Activated T-helper 1 cell treated with anti-CD3 and anti-CD28 coated beads, Interleukin-12 subunit alpha, Interleukin-12 subunit beta, Interleukin-2, Interleukin-4 antibody, amounts not matched to agents 30 ng/mL and 10 ng/mL and 1 ng/mL, durations not matched to agents 14 hours and 24 hours and 36 hours (primary cell): ENCODE measurements at regions not wholly inside any gene's neighbourhood (a gene's known extent, or its start where the extent isn't known, plus 50 kb on each side); places are given as distances from the start of the nearest gene placed in this dataset.

Experiments used
- DNase-seq: peaks from one replicate; pipeline ENCODE4 v3.0.0; 2021; ENCODE audit warnings: low spot score
- H3K27ac Mint-ChIP-seq: one replicate; pipeline ENCODE4 v1.8.0; 2021; ENCODE audit warnings: mild to moderate bottlenecking, mixed read lengths
- H3K27me3 Mint-ChIP-seq: one replicate; pipeline ENCODE4 v1.8.0; 2022; ENCODE audit warnings: mild to moderate bottlenecking, moderate library complexity, mixed read lengths; ENCODE audit not compliant: insufficient read depth
- H3K36me3 Mint-ChIP-seq: one replicate; pipeline ENCODE4 v1.8.0; 2021; ENCODE audit warnings: low read depth, mixed read lengths
- H3K4me1 Mint-ChIP-seq: one replicate; pipeline ENCODE4 v1.8.0; 2021; ENCODE audit warnings: low read depth, mixed read lengths
- H3K4me3 Mint-ChIP-seq: one replicate; pipeline ENCODE4 v1.8.0; 2021; ENCODE audit warnings: mild to moderate bottlenecking, moderate library complexity, mixed read lengths
- H3K9me3 Mint-ChIP-seq: one replicate; pipeline ENCODE4 v1.8.0; 2021; ENCODE audit warnings: mixed read lengths
- intact Hi-C: fragments of 100-400 bp; cut with micrococcal nuclease; formaldehyde crosslinking; loops from one replicate; pipeline ENCODE4 v1.15.1; 2024

DNA sequence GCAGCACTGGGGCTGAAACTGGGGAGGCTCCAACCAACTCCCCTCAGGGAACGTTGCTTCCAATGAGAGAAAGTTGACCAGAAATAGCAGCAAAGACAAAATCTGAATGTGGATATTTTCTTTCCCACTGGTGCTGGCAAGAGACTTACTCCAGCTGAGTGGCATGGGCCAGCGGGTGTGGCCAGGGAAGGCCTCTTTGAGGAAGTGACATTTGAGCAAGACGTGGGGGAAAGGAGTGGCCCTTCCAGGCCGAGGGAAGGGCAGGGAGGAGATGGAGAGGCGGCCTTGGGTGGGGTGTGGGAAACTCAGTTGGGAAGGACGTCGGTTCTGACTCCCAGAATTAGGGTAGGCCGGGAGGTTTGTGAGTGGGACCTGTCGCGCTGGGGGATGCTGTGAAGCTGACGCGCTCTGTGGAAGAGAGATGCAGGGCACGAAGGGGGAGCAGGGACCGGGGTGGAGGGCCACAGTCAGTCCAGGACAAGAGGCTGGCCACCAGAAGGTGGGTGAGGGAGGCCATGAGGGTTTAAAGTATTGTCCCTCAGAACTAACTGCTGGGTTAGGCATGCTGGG is 96.7 kb upstream of the IKZF1 start:
- peak overlapping the region; percentile 93 for H3K27ac Mint-ChIP-seq
- peaks cover 3% of the 10 kb centered on the region for H3K36me3 Mint-ChIP-seq
- intact Hi-C loops: loop anchor here (2.0 to 5.0 kb wide), 3 partner anchors 115 to 455 kb away; partner anchors contain the start of gene ZPBP
- H3K9me3 Mint-ChIP-seq: no peaks in the 10 kb centered on the region
- peaks cover 99% of the 10 kb centered on the region for H3K4me1 Mint-ChIP-seq
- H3K27me3 Mint-ChIP-seq: no peaks in the 10 kb centered on the region
- peak overlapping the region; percentile 40 for H3K4me3 Mint-ChIP-seq
- DNase-seq: no peak

DNA sequence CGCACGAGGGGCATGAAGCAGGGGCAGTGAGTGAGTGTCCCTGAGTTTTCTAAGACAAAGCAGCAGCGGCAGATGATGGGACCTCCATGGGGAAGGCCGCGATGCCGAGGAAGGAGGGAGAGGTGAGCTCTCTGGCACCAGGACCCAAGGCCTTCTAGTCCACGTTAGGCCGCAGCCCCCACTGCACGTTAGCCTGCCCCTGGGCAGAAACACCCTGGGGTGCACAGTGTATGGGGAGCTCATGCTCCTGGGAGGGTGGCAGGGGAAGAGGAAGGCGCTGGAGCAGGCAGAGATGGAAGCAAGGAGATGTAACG is 97.3 kb upstream of the IKZF1 start:
- H3K27me3 Mint-ChIP-seq: no peaks in the 10 kb centered on the region
- DNase-seq: no peak
- H3K4me1 Mint-ChIP-seq: peaks cover 98% of the 10 kb centered on the region
- H3K9me3 Mint-ChIP-seq: no peaks in the 10 kb centered on the region
- peaks cover 3% of the 10 kb centered on the region for H3K36me3 Mint-ChIP-seq
- H3K4me3 Mint-ChIP-seq: peak overlapping the region; percentile 40
- intact Hi-C loops: loop anchor here (2.0 to 5.0 kb wide), 3 partner anchors 115 to 455 kb away; partner anchors contain the start of gene ZPBP
- H3K27ac Mint-ChIP-seq: peak overlapping the region; percentile 93

GRCh38 chr7:50206453-50207250 is 97.9 kb upstream of the IKZF1 start:
- peaks cover 98% of the 10 kb centered on the region for H3K4me1 Mint-ChIP-seq
- H3K27ac Mint-ChIP-seq: peak overlapping the region; percentile 93
- H3K36me3 Mint-ChIP-seq: peaks cover 3% of the 10 kb centered on the region
- no peaks in the 10 kb centered on the region for H3K9me3 Mint-ChIP-seq
- intact Hi-C loops: loop anchor here (1.0 to 5.0 kb wide), 4 partner anchors 114 to 456 kb away; partner anchors contain the start of gene ZPBP
- no peaks in the 10 kb centered on the region for H3K27me3 Mint-ChIP-seq
- H3K4me3 Mint-ChIP-seq: peak overlapping the region; percentile 68
- DNase-seq: peak; percentile 65

DNA sequence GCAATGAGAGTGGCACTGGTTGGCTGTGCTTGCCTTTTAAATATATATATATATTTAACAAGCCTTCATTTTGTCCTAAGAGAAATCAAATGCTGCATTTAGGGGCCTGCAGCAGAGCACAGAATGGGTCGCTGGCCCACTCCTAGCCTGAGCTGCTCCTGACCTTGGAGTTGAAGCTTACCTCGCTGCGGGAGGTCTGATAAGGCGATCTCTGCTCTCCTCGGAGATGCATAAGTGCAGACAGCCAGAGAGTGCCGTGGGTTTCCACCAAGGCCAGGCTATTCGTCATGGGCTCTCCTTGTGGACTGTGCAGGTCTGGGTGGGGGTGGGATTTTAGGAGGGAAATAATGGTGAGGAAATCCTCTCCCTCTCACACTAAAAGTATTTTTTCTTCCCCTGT is 99.5 kb upstream of the IKZF1 start:
- Mint-ChIP-seq H3K36me3 (peaks cover 3% of the 10 kb centered on the region), H3K27ac (peak overlapping the region; percentile 93), H3K4me3 (no peak overlapping the region), H3K27me3 (no peaks in the 10 kb centered on the region), H3K9me3 (no peaks in the 10 kb centered on the region), H3K4me1 (peaks cover 82% of the 10 kb centered on the region)
- intact Hi-C loops: loop anchor here (1.0 to 5.0 kb wide), 8 partner anchors 63 to 457 kb away; partner anchors contain the start of gene ZPBP
- no peak for DNase-seq

- H3K36me3 Mint-ChIP-seq: peaks cover 3% of the 10 kb centered on the region
- H3K27ac Mint-ChIP-seq: peak overlapping the region; percentile 79
- DNase-seq: no peak
- no peaks in the 10 kb centered on the region for H3K9me3 Mint-ChIP-seq
- peak overlapping the region; percentile 48 for H3K4me3 Mint-ChIP-seq
- H3K27me3 Mint-ChIP-seq: no peaks in the 10 kb centered on the region
- peaks cover 77% of the 10 kb centered on the region for H3K4me1 Mint-ChIP-seq
- intact Hi-C loops: no loop called here
Measured at GRCh38 chr7:50204581-50204980, 99.9 kb upstream of the IKZF1 start.

- H3K4me3 Mint-ChIP-seq: no peak overlapping the region
- no peaks in the 10 kb centered on the region for H3K9me3 Mint-ChIP-seq
- H3K36me3 Mint-ChIP-seq: peaks cover 3% of the 10 kb centered on the region
- peaks cover 73% of the 10 kb centered on the region for H3K4me1 Mint-ChIP-seq
- intact Hi-C loops: no loop called here
- no peak overlapping the region for H3K27ac Mint-ChIP-seq
- H3K27me3 Mint-ChIP-seq: no peaks in the 10 kb centered on the region
- DNase-seq: no peak
Measured at GRCh38 chr7:50203521-50203920, 101.0 kb upstream of the IKZF1 start.

- no peak for DNase-seq
- H3K9me3 Mint-ChIP-seq: no peaks in the 10 kb centered on the region
- H3K27ac Mint-ChIP-seq: no peak overlapping the region
- H3K4me1 Mint-ChIP-seq: peaks cover 69% of the 10 kb centered on the region
- peaks cover 3% of the 10 kb centered on the region for H3K36me3 Mint-ChIP-seq
- intact Hi-C loops: no loop called here
- no peaks in the 10 kb centered on the region for H3K27me3 Mint-ChIP-seq
- no peak overlapping the region for H3K4me3 Mint-ChIP-seq
Measured at GRCh38 chr7:50202052-50202555, 102.4 kb upstream of the IKZF1 start.

DNA sequence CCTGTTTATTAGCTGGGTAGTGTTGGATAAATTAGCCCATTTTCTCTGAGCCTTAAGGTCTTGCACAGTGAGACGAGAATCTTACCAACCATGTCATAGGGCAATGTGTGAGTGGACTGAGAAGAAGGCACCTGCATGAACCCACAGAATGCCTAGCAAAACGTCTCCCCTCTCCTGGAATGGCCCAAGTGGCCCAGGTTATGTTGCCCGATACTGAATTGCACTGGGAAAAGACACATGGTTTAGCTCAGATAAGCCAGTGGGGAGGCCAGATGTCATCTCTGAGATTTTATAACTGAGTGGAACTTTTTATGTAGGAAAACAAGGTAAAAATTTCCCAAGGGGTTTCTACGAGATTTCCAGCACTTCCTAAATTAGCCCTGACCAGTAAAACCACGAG is 104.7 kb upstream of the IKZF1 start:
- H3K4me3 Mint-ChIP-seq: no peak overlapping the region
- H3K27ac Mint-ChIP-seq: no peak overlapping the region
- no peak for DNase-seq
- peaks cover 58% of the 10 kb centered on the region for H3K4me1 Mint-ChIP-seq
- intact Hi-C loops: no loop called here
- H3K36me3 Mint-ChIP-seq: no peaks in the 10 kb centered on the region
- no peaks in the 10 kb centered on the region for H3K9me3 Mint-ChIP-seq
- peaks cover 13% of the 10 kb centered on the region for H3K27me3 Mint-ChIP-seq

- Mint-ChIP-seq H3K4me3 (peak overlapping the region; percentile 30), H3K27me3 (peaks cover 24% of the 10 kb centered on the region), H3K27ac (peak overlapping the region; percentile 80), H3K36me3 (no peaks in the 10 kb centered on the region), H3K4me1 (peaks cover 39% of the 10 kb centered on the region), H3K9me3 (no peaks in the 10 kb centered on the region)
- no peak for DNase-seq
- intact Hi-C loops: loop anchor here (1.0 to 2.0 kb wide), 3 partner anchors 49 to 251 kb away; no protein-coding TSS in a partner anchor
Measured at GRCh38 chr7:50197549-50197948, 104.5 kb upstream of the ZPBP start.

GRCh38 chr7:50196719-50197118 is 103.7 kb upstream of the ZPBP start:
- no peaks in the 10 kb centered on the region for H3K9me3 Mint-ChIP-seq
- peaks cover 31% of the 10 kb centered on the region for H3K4me1 Mint-ChIP-seq
- H3K4me3 Mint-ChIP-seq: no peak overlapping the region
- peak overlapping the region; percentile 80 for H3K27ac Mint-ChIP-seq
- peaks cover 25% of the 10 kb centered on the region for H3K27me3 Mint-ChIP-seq
- intact Hi-C loops: loop anchor here (1.0 to 2.0 kb wide), 3 partner anchors 48 to 252 kb away; no protein-coding TSS in a partner anchor
- no peaks in the 10 kb centered on the region for H3K36me3 Mint-ChIP-seq
- no peak for DNase-seq

DNA sequence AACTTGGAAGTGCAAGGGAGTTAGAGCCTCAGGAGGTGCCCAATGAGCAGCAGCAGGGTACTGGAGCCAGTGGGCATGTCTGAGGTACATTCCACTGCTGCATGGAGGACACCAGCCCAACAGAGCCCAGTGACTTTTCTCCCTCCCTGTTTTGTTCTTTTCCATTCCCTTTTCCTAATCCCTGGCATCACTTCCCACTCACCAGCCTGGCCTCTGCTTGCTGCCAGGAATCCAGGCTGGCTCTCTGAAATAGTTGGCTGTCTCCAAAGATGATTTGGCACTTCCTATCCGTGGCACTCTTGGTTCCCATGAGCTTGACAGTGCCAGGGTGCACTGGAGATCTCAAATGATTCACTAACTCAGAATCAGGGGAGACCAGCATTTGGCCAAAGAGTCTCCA is 97.7 kb upstream of the ZPBP start:
- intact Hi-C loops: no loop called here
- Mint-ChIP-seq H3K4me1 (peaks cover 22% of the 10 kb centered on the region), H3K9me3 (peaks cover 10% of the 10 kb centered on the region), H3K27ac (no peak overlapping the region), H3K27me3 (peaks cover 34% of the 10 kb centered on the region), H3K4me3 (no peak overlapping the region), H3K36me3 (peaks cover 2% of the 10 kb centered on the region)
- no peak for DNase-seq

- Mint-ChIP-seq H3K4me1 (peaks cover 12% of the 10 kb centered on the region), H3K27ac (peak overlapping the region; percentile 2), H3K9me3 (peaks cover 10% of the 10 kb centered on the region), H3K27me3 (peaks cover 22% of the 10 kb centered on the region), H3K4me3 (no peak overlapping the region), H3K36me3 (peaks cover 2% of the 10 kb centered on the region)
- intact Hi-C loops: no loop called here
- no peak for DNase-seq
Measured at GRCh38 chr7:50189371-50189770, 96.3 kb upstream of the ZPBP start.
